ENCODE measurements at regions not wholly inside any gene's neighbourhood (a gene's known extent, or its start where the extent isn't known, plus 50 kb on each side); places are given as distances from the start of the nearest gene placed in this dataset.

- 86 to 93% (median 89%) methylated on average over 24 of the region's 24 CpGs for WGBS, 5 donors
- no peak overlapping the region for H3K4me3 ChIP-seq
- no peaks in the 10 kb centered on the region for H3K4me1 ChIP-seq
- DNase-seq = no peak
- intact Hi-C loops (cut with DNase I; ENCODE audit: low total_unique reads) = no loop called here
- no peaks in the 10 kb centered on the region for H3K36me3 ChIP-seq
- no peaks in the 10 kb centered on the region for H3K27me3 ChIP-seq (replicated peaks in 1 of 7)
- TF ChIP-seq CTCF (IDR thresholded peaks at IDR 0.05 in 8 of 11, conservative IDR thresholded peaks at IDR 0.05 in 3 of 11) (no peak), POLR2A (IDR thresholded peaks at IDR 0.05) (no peak), POLR2AphosphoS5 (IDR thresholded peaks at IDR 0.05) (no peak)
- no peak overlapping the region for H3K27ac ChIP-seq
- no peaks in the 10 kb centered on the region for H3K9me3 ChIP-seq
Observed at GRCh38 chr1:221563476-221563921, 178.4 kb downstream of the DUSP10 start.

- H3K4me3 ChIP-seq = no peak overlapping the region
- H3K9me3 ChIP-seq = no peaks in the 10 kb centered on the region
- WGBS, 5 donors = 69 to 81% (median 78%) methylated on average over 2 of the region's 2 CpGs
- intact Hi-C loops (cut with DNase I; ENCODE audit: low total_unique reads) = no loop called here
- no peaks in the 10 kb centered on the region for H3K4me1 ChIP-seq
- no peaks in the 10 kb centered on the region for H3K36me3 ChIP-seq
- no peak for DNase-seq
- no peak overlapping the region for H3K27ac ChIP-seq
- H3K27me3 ChIP-seq (replicated peaks in 1 of 7) = no peaks in the 10 kb centered on the region
- TF ChIP-seq CTCF (IDR thresholded peaks at IDR 0.05 in 8 of 11, conservative IDR thresholded peaks at IDR 0.05 in 3 of 11) = no peak
Observed at GRCh38 chr1:221564891-221565290, 177.0 kb downstream of the DUSP10 start.

GRCh38 chr1:221565711-221566110 is 176.2 kb downstream of the DUSP10 start:
- Histone ChIP-seq H3K4me1 (no peaks in the 10 kb centered on the region), H3K9me3 (no peaks in the 10 kb centered on the region), H3K27me3 (replicated peaks in 1 of 7) (no peaks in the 10 kb centered on the region), H3K36me3 (no peaks in the 10 kb centered on the region), H3K4me3 (no peak overlapping the region), H3K27ac (no peak overlapping the region)
- WGBS, 5 donors = 76 to 86% (median 84%) methylated on average over 5 of the region's 5 CpGs
- TF ChIP-seq POLR2AphosphoS5 (IDR thresholded peaks at IDR 0.05) = no peak
- TF ChIP-seq CTCF (IDR thresholded peaks at IDR 0.05 in 8 of 11, conservative IDR thresholded peaks at IDR 0.05 in 3 of 11) = no peak
- TF ChIP-seq POLR2A (IDR thresholded peaks at IDR 0.05) = no peak
- no peak for DNase-seq
- intact Hi-C loops (cut with DNase I; ENCODE audit: low total_unique reads) = no loop called here

- no peaks in the 10 kb centered on the region for H3K9me3 ChIP-seq
- intact Hi-C loops (cut with DNase I; ENCODE audit: low total_unique reads) = no loop called here
- no peak for DNase-seq
- WGBS, 5 donors = 54 to 77% (median 71%) methylated on average over 3 of the region's 3 CpGs
- no peak overlapping the region for H3K27ac ChIP-seq
- TF ChIP-seq CTCF (IDR thresholded peaks at IDR 0.05 in 8 of 11, conservative IDR thresholded peaks at IDR 0.05 in 3 of 11) (no peak), POLR2AphosphoS5 (IDR thresholded peaks at IDR 0.05) (no peak), POLR2A (IDR thresholded peaks at IDR 0.05) (no peak)
- no peaks in the 10 kb centered on the region for H3K4me1 ChIP-seq
- H3K4me3 ChIP-seq = no peak overlapping the region
- H3K27me3 ChIP-seq (replicated peaks in 1 of 7) = no peaks in the 10 kb centered on the region
- H3K36me3 ChIP-seq = no peaks in the 10 kb centered on the region
Observed at GRCh38 chr1:221567859-221568507, 173.9 kb downstream of the DUSP10 start.

Data from spleen (tissue), 11 donors.